ENCODE measurements at regions not wholly inside any gene's neighbourhood (a gene's known extent, or its start where the extent isn't known, plus 50 kb on each side); places are given as distances from the start of the nearest gene placed in this dataset.
"Not testable (repeated sequence)": the region's sequence is repeated elsewhere in the genome, so short reads cannot be mapped to it uniquely, and the experiment has no call there.

DNA sequence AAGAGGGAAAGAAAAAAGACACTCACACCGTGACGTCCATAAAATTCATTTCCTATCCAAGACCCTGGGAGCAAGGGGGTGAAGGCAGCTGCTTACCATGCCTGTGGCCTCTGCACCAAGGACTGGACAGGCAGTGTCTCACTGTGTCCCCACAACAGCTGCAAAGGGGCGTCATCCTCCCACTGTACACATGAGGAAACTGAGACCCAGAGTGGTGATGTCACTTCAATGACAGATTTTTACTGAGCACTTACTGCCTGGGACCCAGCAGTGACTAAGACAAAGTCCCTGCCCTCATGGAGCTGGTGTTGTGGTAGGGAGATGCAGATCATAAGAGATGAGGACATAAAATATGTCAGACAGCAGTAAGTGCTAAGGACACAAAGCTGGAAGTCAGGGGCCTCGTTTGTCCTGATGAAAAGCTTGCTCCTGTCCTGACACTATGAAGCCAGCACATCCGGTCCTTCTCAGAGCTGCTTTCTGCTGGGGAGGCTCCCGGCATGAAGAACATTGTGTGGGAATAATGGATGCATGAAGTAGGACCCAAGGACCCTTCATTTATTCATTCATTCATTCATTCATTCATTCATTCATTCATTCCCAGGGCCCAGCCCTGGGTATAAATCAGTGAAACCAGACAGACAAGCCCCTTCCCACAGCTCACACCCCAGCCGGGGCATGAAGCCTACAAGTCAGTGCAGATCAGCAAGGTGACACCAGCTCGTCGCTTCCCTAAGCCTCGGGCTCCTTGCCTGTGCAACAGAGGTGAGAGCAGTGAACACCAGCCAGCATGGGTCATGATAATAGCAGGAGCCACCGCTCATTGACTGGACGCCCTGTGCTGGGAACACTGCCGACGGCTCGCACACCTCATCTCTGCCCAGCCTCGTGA is 473.7 kb downstream of the MATN1 start:
- no peak for DNase-seq (ENCODE audit: low spot score)

DNA sequence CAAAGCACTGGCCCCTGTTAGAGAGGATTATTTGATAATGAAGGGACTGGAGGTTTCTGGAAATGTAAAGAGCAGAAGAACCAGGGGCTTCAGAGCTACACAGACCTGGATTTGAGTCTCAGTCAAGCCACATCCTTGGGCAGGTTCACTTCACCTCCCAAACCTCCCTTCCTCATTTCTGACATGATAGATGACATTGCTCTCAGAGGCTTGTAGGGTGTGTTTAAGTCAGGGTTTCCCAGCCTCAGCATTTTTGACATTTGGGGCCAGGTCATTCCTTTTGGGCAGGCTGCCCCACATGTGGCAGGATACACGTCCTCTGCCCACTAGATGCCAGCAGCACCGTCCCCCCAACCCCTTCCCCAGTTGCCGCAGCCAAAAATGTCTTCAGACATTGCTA is 474.6 kb downstream of the MATN1 start:
- DNase-seq (ENCODE audit: low spot score), result no peak

DNA sequence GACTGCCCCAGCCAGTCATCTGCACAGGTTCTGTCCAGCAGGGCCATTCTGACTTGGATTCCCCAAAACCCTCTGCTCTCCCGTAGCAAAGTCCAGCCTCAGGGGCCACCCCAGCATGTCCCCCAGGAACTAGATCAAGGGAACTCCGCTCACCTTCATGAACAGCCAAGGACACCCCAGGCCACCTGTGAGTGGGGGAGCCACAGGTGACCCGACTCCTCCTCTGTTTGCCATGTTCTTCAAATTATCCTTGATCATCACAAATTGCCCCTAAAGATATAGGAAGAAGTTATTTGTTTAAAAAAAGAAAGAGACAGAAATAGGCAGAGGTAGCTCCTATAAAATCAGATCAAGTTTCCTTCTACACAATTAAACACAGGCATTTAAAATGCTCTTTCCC is 475.0 kb downstream of the MATN1 start:
- no peak for DNase-seq (ENCODE audit: low spot score)

DNA sequence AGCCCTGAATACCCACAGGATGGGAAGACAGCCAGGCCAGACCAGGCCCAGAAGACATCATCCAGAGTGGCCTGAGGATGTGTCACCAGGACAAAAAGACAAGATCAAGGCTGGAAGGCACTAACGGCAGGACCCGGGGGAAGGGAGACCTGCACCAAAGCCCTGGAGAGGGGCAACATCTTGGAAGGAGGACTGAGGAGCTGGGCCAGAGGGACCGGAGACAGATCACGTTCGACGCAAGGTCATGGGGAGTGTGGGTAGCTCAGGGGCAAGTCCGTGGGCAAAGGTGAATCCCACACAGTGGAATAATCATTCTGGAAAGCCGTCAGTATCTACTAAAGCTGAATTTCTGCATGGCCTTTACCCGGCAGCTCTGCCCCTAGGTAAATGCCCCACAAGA is 478.6 kb downstream of the MATN1 start:
- no peak for DNase-seq (ENCODE audit: low spot score)

DNA sequence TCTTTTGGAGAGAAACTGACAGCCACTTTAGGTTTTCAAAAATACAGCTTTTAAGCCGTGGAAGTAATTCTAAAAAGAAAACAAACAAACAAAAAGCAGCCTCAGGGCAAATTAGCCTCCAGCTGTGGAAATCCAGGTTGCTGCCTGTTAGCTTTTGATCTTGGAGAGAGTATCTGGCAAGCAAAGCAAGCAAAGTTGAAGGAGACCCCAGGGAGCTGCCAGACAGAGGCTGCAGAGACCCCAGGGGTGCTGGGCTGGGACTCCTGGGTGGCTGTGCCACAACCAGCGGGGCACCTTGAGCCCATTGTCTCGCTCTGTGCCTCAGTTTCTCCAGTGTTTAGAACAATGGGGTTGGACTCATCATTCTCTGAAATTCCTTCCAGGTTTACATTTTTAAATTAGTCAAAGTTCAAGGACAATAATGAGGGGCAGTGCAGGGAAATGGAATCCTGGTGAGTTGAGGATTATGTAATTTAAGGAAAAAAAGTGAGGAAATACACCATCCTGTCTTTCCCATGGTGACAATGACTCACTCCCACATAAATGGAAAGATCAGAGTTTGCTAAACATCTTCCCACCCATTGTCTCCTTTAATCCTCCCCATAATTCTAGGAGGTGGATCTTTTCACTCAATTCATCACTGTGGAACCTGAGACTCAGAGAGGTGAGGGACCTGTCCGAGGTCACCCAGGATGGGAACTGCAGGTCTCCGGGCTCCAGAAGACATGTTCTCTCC is 480.5 kb downstream of the MATN1 start:
- no peak for DNase-seq (ENCODE audit: low spot score)

DNA sequence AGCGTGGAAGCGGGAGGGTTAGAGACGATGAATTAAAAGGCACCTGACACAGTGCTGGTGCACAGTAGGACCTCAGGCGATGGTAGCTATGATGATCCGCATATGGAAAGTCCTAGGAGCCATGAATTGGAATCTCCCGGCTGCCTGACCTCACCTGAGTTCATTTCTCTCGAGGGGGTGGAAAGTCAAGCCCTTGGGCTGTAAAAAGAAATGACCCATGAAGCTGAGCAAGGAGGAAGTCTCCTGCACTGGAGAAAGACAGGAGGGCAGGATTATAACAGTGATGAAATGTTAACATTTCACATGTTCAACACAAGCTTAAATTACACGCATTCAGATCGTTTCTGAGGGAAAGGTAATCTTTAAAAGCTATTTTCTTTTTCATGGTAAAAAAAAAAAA is 481.2 kb downstream of the MATN1 start:
- DNase-seq (ENCODE audit: low spot score), result no peak

DNA sequence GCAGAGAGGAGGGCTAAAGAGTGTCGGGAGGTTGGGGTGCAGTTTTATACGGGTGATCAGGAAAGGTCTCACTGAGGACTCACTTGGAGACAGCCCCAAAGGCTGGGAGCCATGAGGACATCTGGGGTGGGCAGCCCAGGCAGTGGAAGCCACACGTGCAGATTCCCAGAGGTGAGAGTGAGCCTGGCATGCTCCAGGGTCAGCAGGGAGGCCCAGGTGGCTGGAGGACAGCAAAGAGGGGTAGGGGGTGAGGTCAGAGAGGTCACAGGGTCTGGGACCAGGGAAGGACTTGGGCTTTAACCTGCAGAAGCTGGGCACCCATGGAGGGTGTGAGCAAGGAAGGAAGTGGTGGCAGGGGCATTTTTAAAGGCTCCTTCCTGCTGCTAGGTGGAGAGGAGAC is 481.7 kb downstream of the MATN1 start:
- no peak for DNase-seq (ENCODE audit: low spot score)

DNA sequence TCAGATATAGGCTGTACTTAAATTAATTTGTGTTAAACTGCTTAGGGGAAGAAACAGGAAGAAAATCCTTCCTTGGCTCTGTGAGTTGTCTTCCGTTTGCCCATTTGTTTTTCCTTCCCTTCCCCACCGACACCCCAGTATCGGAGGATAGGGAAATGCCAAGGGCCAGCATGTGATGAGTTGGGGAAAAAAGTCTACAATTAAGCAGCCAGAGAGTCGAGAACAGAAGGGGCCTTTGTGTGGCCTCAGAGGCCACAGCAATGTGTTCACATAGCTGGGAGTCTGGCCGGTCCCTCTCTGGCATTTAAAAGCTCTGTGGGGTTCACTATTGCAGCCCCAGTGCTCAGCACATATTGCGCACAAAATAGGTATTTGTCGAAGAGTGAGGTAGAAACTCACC is 489.3 kb downstream of the MATN1 start:
- no peak for DNase-seq (ENCODE audit: low spot score)

DNA sequence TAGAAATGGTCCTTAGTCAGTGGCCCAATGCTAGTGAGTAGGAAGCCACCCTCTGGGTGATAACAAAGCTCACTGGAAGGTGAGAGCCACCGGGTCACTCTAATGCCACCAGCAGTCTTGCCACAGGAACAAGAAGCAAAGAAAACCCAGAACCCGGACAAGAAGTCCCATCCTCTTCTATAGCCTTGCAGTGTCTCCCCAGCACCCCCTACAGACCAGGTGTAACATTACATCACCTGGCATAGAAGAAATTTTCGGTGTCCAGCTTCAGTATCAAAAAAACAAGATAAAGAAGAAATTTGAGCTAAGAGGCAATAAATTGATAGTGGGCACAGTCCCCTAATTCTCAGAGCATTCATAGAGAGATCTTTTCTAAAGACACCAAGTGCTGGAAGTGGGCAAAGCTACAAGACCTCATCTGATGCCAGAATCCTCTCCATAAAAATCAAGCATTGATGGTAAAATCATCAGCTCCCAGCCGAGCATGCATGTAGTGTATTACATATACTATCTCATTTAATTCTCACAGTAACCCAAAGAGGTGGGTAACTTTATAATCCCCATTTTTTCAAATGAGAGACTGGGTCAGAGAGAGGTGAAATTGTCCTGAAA is 491.0 kb downstream of the MATN1 start:
- no peak for DNase-seq (ENCODE audit: low spot score)

DNA sequence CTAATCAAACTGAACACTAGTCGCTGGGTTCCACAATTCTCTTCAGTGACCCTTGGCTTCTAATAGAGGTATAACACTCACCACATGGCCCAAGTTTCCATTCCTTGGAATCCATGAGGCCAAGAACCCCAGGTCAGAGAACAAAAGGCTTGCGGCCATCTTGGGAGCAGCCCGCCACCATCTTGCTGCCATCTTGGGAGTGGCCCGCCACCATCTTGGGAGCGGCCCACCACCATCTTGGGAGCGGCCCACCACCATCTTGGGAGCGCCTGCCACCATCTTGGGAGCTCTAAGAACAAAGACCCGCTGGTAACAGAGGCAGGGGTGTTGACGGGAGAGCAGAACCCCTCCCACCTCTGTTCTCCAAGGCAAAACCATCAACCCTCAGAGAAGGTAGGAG is 493.4 kb downstream of the MATN1 start:
- no peak for DNase-seq (ENCODE audit: low spot score)

DNA sequence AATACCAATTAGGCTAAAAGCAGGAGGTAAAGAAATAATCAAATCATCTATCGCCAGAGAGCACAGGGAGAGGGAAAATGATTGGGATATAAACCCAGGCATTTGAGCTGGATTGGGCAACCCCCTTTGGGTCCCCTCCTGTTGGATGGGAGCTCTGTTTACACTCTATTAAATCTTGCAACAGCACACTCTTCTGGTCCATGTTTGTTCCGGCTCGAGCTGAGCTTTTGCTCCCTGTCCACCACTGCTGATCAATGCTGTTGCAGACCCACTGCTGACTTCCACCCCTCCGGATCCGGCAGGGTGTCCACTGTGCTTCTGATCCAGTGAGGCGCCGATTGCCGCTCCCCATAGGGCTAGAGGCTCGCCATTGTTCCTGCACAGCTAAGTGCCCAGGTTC is 493.8 kb downstream of the MATN1 start:
- DNase-seq (ENCODE audit: low spot score), result no peak

DNA sequence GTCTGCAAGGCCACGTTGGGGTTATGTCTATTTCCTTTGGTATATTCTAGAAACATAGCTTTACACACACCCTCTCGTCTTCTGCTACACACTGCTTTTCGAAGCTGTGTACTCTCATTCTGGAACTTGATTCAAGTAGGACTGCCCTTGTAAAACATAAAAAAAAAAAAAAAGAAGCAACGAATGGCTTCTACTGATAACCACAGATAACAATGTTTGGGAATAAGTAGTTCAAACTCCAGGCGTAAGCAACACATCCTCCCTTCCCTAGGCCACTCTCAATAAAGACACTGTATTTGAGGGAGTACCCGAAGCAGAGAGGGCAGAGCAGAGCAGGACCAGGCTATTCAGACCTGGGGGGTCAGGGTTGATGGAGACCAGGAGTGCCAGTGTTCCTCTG is 496.7 kb downstream of the MATN1 start:
- no peak for DNase-seq (ENCODE audit: low spot score)

DNA sequence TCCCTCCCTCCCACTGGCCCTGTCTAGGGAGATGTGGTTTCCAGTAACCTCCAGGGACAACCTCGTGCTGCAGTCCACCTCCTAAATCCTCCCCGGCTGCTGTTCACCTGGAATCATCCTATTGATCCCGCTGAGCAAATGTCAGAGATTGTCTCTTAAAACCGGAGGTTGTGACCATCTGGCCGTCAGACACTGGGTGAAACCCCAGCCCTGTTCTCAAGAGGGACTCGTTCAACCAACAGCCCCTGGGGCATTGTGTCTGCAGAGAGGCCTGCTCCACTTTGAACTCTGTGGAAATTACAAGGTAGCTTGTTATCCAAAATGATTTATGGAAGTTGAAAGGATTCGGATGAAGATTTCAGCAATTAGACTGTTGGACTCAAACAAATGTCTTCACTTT is 498.0 kb downstream of the MATN1 start:
- DNase-seq (ENCODE audit: low spot score), result no peak

DNA sequence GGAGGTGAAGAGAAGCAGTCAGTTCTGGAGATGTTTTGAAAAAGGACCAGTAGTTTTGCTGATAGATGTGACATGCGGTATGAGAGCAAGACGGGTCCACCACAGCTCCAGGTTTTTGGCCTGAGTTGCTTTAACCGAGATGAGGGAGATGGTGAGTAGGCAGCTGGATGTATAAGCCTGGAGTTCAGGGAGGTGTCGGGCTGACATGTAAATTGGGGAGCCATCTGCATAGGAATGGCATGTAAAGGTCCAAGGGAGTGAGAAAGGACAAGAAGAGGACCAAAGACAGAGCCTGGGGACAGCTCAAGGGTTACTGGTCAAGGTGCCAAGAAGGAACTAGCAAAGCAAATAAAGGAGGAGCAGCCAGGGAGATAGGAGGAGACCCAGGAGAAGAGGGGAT is 503.7 kb downstream of the MATN1 start:
- no peak for DNase-seq (ENCODE audit: low spot score)

DNA sequence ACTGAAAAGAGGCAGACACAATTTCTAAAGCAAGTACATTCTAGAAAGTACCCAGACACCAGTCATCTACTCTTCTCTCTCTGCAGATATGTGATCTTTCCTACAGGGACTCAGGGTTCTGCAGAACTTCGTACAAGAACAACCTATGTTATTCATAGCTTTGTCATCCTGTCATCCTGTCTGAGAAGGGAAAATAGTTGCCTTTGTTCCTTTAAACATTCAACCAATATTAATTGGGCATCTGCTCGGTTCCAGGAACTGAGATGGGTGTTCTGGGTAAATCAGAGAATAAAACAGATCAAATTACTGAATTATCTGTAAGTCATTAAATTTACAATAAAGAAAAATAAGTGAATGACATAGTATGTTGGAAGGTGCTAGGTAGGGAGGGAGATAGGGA is 504.9 kb downstream of the MATN1 start:
- no peak for DNase-seq (ENCODE audit: low spot score)

DNA sequence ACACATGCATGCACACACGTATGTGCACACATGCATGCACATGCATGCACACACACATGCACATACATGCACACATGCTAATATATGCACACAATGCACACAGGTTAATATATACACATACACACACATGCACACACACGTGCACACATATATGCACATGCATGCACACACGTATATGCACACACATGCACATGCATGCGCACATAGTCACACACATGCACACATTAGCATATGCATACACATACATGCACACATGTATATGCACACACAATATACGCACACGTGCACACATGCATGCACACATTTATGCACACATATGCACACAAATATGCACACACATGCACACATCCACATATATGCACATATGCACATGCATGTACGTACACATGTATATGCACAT is 506.8 kb downstream of the MATN1 start:
- no peak for DNase-seq (ENCODE audit: low spot score)

DNA sequence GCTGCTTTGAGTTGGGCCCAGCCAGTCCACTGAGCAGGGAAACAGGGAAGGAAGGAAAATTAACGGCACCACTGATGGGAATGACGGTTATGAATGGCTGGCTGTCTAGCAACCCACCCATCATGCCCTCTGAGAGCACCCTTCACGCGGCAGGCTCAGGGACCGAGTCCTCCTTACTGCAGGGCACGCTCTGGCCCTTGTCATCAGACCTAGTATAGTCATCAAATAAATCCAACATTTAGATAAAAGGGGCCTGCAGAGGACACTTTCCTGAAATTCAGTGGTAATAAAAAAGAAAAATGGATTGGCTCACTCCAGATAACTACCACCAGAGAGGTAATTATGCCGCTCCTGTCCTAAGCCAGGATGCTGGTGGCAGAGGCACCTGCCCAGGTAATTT is 509.4 kb downstream of the MATN1 start:
- DNase-seq (ENCODE audit: low spot score), result no peak

DNA sequence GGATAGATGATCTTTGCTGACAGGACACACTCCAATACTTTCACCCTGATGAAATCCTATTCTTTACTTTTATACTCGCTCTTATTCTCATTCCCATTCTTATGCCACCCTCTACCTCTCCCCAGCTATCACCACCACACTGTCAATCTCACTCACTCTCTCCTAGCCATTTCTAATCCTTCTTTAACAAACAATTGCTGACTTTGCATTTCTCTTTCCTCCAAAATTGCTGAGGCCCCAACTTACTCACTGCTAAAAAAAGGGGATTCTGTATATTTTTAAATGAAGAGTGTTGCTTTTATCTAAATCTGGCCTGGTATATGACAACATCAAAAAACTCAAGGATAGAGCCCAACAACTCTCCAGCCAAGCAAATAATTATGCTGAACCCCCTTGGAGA is 515.4 kb downstream of the MATN1 start:
- DNase-seq (ENCODE audit: low spot score), result not testable (repeated sequence)

DNA sequence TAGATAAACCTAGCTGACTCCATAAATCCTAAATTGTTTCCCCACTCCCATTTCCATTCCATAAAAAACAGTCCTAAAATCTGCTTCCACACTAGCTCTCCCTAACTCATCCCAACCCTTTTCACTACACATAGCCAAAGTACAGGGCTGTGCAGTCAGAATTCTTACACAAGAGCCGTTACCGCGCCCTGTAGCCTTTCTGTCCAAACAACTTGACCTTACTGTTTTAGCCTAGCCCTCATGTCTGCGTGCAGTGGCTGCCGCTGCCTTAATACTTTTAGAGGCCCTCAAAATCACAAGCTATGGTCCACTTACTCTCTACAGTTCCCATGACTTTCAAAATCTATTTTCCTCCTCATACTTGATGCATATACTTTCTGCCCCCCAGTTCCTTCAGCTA is 516.8 kb downstream of the MATN1 start:
- not testable (repeated sequence) for DNase-seq (ENCODE audit: low spot score)

DNA sequence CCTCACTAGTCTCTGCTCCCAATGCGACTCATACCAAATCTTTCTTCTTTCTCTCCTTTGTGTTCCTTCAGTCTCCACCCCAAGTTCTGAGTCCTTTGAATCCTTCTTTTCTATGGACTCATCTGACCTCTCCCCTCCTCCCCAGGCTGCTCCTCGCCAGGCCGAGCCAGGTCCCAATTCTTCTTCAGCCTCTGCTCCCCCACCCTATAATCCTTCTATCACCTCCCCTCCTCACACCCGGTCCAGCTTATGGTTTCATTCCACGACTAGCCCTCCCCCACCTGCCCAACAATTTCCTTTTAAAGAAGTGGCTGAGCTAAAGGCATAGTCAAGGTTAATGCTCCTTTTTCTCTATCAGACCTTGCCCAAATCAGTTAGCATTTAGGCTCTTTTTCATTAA is 518.5 kb downstream of the MATN1 start:
- DNase-seq (ENCODE audit: low spot score), result not testable (repeated sequence)

DNA sequence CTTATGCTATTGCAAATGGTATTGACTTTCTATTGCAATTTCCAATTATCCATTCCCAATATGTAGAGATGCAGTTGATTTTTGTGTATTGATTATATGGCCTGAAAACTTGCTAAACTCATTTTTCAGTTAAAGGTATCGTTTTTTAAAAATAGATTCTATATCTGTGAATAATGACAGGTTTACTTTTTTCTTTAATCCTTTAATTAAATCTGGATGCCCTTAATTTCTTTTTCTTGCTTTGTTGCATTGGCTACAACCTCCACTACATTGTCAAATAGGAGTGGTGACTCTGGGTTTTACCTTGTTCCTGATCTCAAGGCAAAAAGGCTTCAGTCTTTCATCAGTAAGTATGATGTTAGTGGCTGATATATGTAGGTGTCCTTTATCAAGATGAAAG is 522.4 kb downstream of the MATN1 start:
- DNase-seq (ENCODE audit: low spot score), result no peak

DNA sequence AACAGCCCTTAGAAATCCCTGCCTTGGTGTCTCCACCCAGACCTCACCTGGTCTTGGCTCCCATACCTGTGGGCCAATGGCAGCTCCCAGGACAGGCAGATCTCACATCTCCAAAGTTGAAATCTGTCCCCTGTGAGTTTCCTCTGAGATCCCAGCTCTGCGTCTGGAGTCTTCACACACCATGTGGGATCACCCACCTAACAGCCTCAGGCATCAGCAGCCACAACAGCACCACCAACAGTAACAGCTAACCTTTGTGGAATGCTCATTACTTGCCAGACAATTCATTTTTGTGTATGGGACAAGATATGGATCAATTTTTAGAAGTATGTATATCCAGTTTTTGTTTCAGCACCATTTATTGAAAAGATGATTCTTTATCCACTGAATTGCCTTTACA is 523.2 kb downstream of the MATN1 start:
- no peak for DNase-seq (ENCODE audit: low spot score)

DNA sequence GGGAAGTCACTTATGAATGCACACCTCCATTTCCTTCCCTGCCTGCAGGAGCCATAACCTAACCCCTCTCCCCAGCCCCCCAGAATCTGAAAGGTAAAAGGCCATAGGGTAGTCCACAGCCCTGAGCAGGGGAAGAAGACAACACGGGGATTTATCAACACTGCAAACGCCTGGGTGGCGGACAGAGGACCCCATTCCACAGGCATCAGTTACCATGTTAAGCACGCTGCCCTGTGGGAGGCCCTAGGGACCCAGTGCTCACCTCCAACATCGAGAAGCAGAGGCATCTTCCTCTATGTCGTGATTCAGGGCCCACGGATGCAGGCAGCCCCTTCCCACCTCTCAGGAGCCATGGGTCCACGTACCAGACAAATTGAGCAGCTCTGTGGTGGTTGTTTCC is 523.8 kb downstream of the MATN1 start:
- DNase-seq (ENCODE audit: low spot score), result no peak
